ENCODE measurements at regions not wholly inside any gene's neighbourhood (a gene's known extent, or its start where the extent isn't known, plus 50 kb on each side); places are given as distances from the start of the nearest gene placed in this dataset.

DNA sequence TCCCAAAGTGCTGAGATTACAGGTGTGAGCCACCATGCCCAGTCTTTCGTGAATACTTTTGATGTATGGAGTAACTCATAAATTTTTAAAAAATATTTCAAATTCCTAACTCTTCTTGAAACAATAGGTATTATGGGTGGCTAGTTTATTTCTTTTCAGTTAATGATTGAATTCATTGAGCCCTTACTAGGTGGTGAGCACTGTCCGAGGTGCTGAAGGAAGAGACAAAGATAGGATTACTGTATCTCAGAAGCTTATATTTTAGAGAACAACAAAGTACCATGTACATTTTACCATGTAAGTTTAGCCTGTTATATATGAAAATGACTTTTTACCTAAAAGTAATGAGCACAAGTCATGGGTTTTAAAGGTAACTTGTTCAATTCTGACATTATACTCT is 418.3 kb downstream of the NPIPA7 start:
- no peak for DNase-seq

- DNase-seq = no peak
Measured at GRCh38 chr16:16798504-16798903, 419.6 kb downstream of the NPIPA7 start.

DNA sequence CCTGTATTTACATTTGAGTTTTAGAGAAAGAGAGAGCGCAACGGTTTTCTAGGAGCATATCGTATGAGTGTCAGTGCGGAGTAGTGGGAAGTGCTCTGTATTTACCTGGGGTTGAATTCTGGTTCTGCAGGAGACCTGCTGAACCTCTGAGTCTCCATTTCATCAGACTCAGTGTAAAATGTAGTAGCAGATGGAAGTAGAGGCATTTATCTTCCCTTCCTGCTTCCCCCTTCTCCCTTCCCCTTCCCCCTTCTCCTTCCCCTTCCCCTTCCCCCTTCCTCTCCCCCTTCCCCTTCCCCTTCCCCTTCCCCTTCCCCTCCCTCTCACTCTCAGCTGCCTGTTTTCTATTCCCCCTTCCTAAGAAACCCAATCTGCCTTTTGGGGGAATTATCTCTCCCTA is 426.9 kb downstream of the NPIPA7 start:
- DNase-seq = no peak

GRCh38 chr16:16815641-16816040 is 436.7 kb downstream of the NPIPA7 start:
- no peak for DNase-seq

GRCh38 chr16:16817196-16817595 is 438.3 kb downstream of the NPIPA7 start:
- no peak for DNase-seq

DNA sequence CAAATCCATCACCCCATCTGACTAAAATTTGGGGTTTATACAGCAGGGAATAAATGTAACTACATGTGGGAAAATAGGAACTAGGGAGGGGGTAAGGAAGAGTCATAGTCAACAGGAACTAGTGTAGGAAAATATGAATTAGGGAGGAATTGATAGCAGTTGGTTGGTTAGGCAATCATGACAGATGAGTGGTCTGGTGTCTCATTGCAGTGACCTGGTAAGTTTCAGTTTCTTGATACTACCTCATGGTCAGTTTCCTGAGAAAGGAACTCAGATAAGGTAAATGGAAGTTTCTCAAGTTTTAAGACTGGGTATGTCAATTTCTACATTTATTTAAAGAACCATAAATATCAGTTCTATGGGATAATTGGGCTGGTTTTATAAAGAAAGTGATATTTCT is 442.3 kb downstream of the NPIPA7 start:
- DNase-seq = no peak

- DNase-seq = no peak
Measured at GRCh38 chr16:16828913-16829398, 450.0 kb downstream of the NPIPA7 start.

- DNase-seq = no peak
Measured at GRCh38 chr16:16830401-16830800, 451.5 kb downstream of the NPIPA7 start.

DNA sequence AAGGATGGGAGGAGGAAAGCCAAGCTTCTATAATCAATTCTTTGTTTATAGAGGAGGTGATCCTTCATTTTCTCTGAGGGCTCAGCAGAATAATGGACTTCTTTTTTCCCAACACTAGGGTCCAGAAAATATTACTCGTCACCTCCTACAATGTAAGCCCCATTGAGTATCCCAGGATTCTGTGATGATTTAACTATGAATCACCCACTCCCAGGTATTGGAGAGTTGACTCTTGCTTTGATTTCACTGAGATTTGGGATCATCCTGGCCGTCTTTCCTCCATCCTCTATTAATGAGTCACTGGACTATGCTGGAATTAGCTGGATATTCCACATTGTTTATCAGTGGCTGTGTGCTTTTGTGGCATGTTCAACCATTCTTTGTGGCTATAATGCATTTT is 452.0 kb downstream of the NPIPA7 start:
- no peak for DNase-seq

- DNase-seq = no peak
Measured at GRCh38 chr16:16833165-16833564, 454.2 kb downstream of the NPIPA7 start.

- DNase-seq = no peak
Measured at GRCh38 chr16:16850274-16850673, 471.3 kb downstream of the NPIPA7 start.

DNA sequence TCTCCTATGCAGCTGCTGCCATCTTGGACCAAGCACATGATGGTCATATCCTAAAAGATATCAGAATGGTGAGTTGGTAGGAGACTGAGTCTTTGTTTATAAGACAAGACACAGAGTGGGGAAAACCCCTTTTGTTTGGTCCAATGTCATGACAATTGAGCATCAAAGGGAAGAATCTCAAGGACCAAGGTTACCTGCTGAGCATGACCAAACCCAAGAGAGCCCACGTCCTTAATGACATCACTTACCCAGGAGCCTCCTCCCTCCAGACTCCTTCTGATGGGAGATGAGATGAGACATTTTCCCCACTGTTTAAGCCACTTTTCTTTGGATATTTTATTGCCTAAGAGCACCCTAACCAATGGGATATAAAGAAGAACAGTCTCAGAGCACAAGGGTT is 478.1 kb downstream of the NPIPA7 start:
- DNase-seq = no peak

DNA sequence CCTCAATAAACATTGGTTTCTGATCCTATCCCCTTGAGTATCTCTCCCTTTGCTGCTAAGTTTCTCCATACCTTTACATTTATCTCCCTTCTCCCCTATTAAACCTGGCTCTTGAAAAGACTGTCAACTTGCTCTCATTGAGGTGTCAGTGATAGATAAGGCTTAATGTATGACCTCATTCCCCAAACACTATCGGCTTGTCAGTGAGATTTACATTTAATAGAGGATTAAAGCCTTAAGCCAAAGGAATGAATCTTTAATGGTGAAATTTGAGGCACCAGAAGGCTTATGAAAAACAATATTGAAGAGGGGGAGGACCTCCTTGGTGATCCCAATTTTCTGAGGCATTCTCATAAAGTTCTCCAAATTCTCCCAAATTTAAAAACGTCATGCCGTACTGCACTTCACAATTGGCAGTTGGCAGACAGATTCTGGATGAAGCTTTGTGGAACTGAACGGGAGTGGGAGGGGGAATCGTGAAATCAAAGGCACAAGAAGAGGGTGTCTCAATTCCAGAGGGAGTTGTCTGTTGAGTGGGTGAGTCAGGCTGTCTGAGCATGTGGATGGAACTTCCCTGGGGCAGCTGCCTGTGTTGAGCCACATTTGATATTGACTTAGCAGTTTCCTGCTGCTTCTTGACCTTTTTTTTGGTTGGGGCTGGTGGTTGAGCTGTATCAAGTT is 478.8 kb downstream of the NPIPA7 start:
- no peak for DNase-seq

- peak in 4 of 5 donors; percentile 26 to 43 (median 33) for DNase-seq
Measured at GRCh38 chr16:16861546-16861945, 482.6 kb downstream of the NPIPA7 start.

- DNase-seq = no peak
Measured at GRCh38 chr16:16863672-16864071, 484.7 kb downstream of the NPIPA7 start.

DNA sequence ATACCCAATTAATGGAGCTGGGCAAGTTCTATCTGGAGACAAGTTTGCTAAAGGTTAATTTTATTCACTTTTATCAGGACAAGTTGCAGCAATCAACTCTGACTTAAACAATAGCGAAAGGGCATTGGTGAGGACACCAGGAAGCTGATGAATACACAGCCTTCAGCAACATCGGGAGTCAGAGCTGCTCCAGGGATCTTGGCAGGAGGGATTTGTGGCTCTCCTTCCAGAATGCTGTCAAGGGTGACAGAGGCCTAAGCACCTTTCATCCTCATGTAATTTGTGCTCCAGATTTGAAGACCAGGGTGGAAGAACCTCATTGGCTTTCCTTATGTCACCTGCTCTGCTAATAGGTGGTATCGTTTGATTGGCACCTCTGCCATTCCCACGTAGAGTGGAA is 485.6 kb downstream of the NPIPA7 start:
- DNase-seq = no peak

DNA sequence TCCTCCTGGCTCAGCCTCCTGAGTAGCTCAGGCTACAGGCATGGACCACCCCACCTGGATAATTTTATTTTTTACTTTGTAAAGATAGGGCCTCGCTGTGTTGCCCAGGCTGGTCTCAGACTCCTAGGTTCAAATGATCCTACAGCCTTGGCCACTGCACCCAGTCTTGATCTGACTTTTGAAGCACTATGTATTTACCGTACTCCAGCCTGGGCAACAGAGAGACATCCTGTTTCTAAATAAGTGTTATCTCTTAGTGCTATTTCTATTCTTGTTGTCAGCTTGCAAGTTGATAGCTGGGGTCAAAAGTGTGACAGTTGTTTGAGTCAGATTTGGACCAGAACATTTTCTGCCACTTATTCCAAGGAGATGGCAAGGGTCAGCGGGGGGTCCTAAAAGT is 486.4 kb downstream of the NPIPA7 start:
- DNase-seq = no peak

DNA sequence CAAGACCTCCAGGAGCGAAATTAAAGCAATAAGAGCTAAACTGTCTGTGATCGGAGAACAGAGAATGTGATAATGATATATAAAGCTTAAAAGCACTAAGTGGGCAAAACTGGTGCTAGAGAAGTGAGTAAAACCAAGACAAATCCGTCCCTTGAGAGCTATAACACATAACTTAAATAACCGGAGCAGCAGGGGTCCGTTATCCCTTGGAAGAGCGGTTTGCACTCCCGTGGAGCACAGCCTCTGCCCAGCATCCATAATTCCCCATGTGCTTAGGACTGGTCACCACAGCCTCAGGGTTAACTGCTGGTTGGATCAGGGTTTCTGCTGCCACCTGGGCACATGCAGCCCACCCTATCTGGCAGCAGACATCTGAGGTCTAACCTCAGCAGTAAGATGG is 489.0 kb downstream of the NPIPA7 start:
- no peak for DNase-seq

DNA sequence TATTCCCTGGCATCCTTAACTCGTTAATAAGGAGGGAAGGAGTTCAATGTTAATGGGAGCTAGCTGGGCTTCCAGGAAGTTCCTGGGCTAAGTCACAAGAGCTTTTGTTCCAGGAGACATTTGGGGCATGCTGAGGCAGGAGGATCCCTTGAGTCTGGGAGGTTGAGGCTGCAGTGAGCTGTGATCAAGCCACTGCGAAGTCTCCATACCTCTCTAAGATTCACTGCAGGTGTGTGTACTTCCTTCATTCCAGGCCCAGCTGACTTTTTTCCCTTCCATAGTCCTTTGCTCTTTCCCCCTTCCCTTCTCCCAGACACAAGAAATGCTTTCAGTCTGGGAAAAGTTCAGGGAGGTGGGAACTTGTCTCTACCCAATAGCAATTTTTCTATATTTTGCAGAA is 489.8 kb downstream of the NPIPA7 start:
- DNase-seq = no peak

GRCh38 chr16:16869746-16870145 is 490.8 kb downstream of the NPIPA7 start:
- no peak for DNase-seq

DNA sequence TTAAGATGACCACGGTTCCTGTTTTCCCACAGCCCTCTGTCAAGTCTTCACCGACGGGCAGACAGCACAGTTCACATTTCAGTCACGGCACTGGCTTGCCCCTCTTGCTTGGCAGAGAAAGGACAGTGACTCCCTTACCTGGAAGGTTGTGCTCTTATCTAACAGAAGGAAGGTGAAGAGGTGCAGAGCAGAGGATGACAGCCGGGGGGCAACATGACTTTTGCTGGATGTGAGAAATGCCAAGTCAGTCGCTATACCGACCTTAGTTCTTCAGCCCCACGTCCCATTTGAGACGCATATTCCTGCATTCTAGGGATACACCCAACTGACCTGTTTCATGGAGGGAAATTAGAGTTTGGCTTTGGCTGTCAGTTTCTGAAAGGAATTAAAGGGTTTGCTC is 492.3 kb downstream of the NPIPA7 start:
- DNase-seq = no peak

DNA sequence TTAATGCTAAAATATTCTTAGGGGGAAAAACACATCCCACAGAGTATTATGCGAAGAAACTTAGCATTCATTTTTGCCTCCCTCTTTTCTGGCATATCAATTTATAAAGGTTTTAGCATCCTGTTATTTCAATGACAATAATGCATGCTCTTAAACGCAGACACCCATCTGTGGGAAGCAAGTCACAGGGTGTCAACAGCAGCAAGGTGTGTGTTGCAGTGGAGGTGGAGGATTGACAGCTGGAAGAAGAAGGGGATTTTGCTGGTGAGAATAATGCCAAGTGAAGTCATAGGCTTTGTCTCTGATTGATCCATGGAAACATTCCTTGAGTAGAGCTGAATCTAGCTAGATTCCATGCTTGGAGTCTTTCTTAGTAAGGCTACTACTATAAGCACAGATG is 498.1 kb downstream of the NPIPA7 start:
- no peak for DNase-seq

GRCh38 chr16:16879567-16880251 is 500.8 kb downstream of the NPIPA7 start:
- no peak for DNase-seq

- no peak for DNase-seq
Measured at GRCh38 chr16:16881814-16882213, 502.9 kb downstream of the NPIPA7 start.

DNA sequence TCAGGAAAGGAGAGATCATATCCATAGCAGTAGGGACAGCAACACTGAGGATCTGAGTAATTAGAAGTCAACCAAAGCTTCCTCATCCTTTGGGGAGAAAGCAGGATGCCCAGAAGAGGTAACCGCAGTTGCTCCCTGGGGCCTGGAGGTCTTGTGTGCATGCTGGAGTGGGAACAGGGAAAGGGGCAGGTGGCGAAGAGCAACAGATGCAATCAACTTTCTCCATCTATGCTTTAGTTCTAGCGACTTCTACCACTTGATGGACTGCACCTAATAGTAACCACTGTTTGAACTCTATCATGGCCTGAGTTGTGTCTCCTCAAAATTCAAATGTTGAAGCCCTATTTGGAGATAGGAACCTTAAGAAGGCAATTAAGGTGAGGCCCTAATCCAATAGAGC is 503.8 kb downstream of the NPIPA7 start:
- no peak for DNase-seq

Measured in T-helper 1 cell (primary cell).